NB4 (cell line): ENCODE measurements at regions not wholly inside any gene's neighbourhood (a gene's known extent, or its start where the extent isn't known, plus 50 kb on each side); places are given as distances from the start of the nearest gene placed in this dataset.

Source experiments
- DNase-seq: peaks from one replicate; pipeline ENCODE4 v3.0.0; 2010; ENCODE audit warnings: low read depth
- H3K4me3 ChIP-seq: one replicate; pipeline ENCODE4 v1.5.1; 2011; ENCODE audit warnings: mild to moderate bottlenecking, low read depth, low read length, moderate library complexity
- MYC ChIP-seq: IDR thresholded peaks from 2 replicates; pipeline ENCODE4 v1.6.1; 2011; ENCODE audit warnings: low read depth, low read length
- POLR2A ChIP-seq: IDR thresholded peaks from 2 replicates; pipeline ENCODE4 v1.6.1; 2011; ENCODE audit warnings: mild to moderate bottlenecking; ENCODE audit not compliant: insufficient read length; ENCODE audit errors: extremely low read depth
- TF ChIP-seq, protein P1 (sequence below): IDR thresholded peaks from 2 replicates; pipeline ENCODE4 v1.6.1; 2011; ENCODE audit warnings: low read depth, low read length
- TF ChIP-seq, protein P2 (sequence below): IDR thresholded peaks from one replicate; pipeline ENCODE4 v1.5.1; 2012; ENCODE audit warnings: low read depth, low read length

DNA sequence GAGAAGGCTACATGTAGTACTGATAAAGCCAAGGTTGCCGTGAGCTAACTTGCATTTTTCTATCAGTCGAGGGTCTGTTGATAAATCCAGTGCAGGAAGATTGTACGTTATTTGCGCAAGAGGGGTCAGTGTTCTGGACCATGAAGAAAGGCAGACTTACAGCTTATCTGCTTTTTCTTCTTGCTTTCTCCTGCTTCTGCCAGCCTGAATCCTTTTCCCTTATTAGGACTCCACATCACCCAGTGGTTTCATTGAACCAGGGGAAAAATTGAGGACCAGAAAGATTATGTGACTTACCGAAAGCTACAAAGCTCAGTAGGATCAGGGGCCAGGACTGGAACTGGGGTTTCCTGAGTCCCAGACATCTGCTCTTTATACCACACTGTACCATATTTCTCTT, 534.6 kb upstream of the BRINP1 start:
- TF ChIP-seq POLR2A = no peak
- TF ChIP-seq, protein P1, sequence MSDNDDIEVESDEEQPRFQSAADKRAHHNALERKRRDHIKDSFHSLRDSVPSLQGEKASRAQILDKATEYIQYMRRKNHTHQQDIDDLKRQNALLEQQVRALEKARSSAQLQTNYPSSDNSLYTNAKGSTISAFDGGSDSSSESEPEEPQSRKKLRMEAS = no peak
- TF ChIP-seq, protein P2, sequence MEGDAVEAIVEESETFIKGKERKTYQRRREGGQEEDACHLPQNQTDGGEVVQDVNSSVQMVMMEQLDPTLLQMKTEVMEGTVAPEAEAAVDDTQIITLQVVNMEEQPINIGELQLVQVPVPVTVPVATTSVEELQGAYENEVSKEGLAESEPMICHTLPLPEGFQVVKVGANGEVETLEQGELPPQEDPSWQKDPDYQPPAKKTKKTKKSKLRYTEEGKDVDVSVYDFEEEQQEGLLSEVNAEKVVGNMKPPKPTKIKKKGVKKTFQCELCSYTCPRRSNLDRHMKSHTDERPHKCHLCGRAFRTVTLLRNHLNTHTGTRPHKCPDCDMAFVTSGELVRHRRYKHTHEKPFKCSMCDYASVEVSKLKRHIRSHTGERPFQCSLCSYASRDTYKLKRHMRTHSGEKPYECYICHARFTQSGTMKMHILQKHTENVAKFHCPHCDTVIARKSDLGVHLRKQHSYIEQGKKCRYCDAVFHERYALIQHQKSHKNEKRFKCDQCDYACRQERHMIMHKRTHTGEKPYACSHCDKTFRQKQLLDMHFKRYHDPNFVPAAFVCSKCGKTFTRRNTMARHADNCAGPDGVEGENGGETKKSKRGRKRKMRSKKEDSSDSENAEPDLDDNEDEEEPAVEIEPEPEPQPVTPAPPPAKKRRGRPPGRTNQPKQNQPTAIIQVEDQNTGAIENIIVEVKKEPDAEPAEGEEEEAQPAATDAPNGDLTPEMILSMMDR = no peak
- DNase-seq = no peak

DNA sequence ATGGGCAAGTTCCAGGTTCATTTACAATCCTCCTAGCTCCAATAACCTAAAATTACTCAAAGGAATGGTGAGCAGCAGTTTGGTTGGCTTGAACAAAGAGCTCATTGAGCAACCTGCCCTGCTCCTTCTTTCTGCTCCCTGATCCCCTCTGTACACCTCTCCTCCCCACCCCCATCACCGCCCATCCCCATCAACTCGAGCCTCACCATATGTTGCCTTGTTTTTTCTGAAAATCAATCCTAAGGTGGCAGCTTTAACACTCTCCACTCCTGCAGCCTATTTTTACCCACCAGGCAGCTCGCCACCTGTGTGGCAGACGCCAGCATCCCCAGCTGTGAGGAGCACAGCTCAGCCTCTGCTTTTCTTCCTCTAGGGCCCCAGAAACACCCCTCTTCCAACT, 533.4 kb upstream of the BRINP1 start:
- no peak for TF ChIP-seq MYC
- TF ChIP-seq, protein P2 = no peak
- no peak for TF ChIP-seq POLR2A
- TF ChIP-seq, protein P1 = no peak
- DNase-seq = no peak

More for the DNA sequence above, 534.6 kb upstream of the BRINP1 start:
- H3K4me3 ChIP-seq = no peak overlapping the region

DNA sequence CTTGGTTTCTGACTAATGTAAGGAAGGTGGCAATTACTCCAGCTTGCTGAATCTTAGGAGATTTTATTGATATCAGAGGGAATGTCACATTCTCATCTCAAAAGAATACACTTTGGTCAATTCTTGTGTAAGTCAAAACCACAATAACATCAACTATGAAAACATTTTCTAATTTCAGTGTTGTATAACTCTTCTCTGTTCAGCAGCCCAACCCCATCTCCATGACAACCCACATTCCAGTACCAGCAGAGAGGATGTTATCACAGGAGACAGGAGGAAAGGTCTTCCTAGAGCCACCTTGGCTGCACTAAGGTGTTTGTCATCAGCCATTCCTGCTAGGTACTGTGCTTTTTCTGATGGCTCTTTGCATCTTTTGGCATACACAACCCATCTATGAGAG, 529.1 kb upstream of the BRINP1 start:
- TF ChIP-seq POLR2A (no peak), MYC (no peak)
- TF ChIP-seq, protein P1 = no peak
- TF ChIP-seq, protein P2 = no peak
- H3K4me3 ChIP-seq = no peak overlapping the region
- DNase-seq = no peak

More for the DNA sequence above, 533.4 kb upstream of the BRINP1 start:
- H3K4me3 ChIP-seq = no peak overlapping the region

DNA sequence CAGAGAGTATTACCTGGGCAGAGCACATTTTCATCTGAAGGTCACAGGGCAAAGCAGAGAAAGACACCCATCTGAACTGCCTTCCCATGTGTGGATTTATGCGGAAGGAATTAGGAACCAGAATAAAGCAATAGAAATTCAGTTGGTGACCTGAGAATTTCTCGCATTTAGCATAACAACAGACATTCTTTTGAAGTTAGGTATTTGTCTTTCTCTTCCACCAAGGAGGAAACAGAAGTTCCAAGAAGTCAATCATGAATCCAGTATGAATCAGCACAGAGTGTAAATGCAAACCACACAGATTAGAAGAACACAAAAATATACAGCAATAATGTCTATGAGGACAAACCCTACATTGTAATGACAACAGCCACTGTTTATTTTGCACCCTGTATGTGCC, 515.2 kb upstream of the BRINP1 start:
- DNase-seq = no peak
- H3K4me3 ChIP-seq = no peak overlapping the region
- TF ChIP-seq, protein P1 = no peak
- TF ChIP-seq POLR2A (no peak), MYC (no peak)
- TF ChIP-seq, protein P2 = no peak

DNA sequence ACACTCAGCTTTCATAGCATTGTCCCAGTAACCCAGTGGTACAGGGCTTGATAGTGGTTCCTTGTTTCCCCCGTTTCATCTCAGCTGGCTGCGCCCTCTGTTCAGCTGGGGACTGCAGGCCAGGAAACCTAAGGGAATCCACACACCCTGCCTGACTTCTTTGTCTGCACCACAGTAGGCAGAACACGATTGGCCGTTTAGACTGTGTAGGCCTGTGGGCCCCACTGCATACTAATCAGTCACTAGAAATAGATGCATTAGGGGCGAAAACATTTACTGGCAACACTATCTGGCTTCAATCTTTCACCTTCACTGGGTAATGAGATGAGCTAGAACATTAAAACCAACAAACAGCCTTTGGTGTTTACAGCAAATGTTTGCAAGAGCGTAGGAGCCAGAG, 512.7 kb upstream of the BRINP1 start:
- DNase-seq = no peak

More for the DNA sequence above, 512.7 kb upstream of the BRINP1 start:
- H3K4me3 ChIP-seq = no peak overlapping the region
- TF ChIP-seq, protein P2 = no peak
- TF ChIP-seq, protein P1 = no peak
- TF ChIP-seq POLR2A (no peak), MYC (no peak)
